Ishikawa (cell line): ENCODE measurements at regions not wholly inside any gene's neighbourhood (a gene's known extent, or its start where the extent isn't known, plus 50 kb on each side); places are given as distances from the start of the nearest gene placed in this dataset.

Source experiments
- CEBPB ChIP-seq: IDR thresholded peaks from 2 replicates; pipeline ENCODE4 v1.6.1; 2012
- CREB1 ChIP-seq: IDR thresholded peaks from 2 replicates; pipeline ENCODE4 v1.6.1; 2012; ENCODE audit warnings: low read depth
- EP300 ChIP-seq: IDR thresholded peaks from 2 replicates; pipeline ENCODE4 v1.6.1; 2012; ENCODE audit warnings: borderline replicate concordance
- MAX ChIP-seq: IDR thresholded peaks from 2 replicates; pipeline ENCODE4 v1.6.1; 2012
- TEAD4 ChIP-seq: IDR thresholded peaks from 2 replicates; pipeline ENCODE4 v1.6.1; 2012

DNA sequence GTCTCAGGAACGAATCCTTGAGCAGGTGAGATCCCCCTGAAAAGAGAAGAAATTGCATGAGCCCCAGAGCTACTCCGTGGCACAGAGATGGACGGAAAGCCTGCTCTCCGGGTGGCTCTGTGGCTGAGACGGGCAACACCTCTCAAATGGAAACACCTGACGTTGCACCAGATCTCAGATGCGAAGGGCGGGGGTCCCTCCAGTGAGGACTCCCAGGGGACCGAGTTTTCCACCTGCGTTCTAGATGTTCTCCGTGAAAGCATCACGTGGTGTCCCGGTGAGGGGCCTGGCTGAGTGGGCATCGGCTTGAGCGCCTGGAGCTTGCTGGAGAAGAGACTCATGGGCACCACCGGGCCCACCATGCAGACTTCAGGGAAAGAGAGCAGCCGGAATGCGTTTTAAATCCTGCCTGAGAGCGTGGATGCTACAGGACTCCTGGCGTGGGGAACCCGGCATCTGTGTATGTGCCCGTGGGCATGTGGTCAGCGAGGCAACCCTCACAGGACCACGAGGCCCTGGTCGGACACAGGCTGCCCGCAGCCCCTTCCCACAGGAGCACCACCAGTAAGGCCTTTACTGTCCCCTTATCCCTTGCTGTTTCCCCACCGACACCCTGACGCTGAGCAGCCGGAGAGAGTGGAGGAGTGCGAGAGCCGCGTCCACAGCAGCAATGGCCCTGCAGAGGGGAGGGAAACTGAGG lies 378.4 kb upstream of the IRX4 start:
- TF ChIP-seq CEBPB = no peak
- no peak for TF ChIP-seq TEAD4
- no peak for TF ChIP-seq MAX
- TF ChIP-seq CREB1 = no peak
- TF ChIP-seq EP300 = no peak
